ENCODE measurements at regions not wholly inside any gene's neighbourhood (a gene's known extent, or its start where the extent isn't known, plus 50 kb on each side); places are given as distances from the start of the nearest gene placed in this dataset.
A peak's percentile ranks its signal among the peaks of the same experiment; 100 is the strongest.

- no peak overlapping the region for H3K27ac Mint-ChIP-seq (ENCODE audit: unreplicated experiment)
- H3K4me1 Mint-ChIP-seq (ENCODE audit: unreplicated experiment) = no peaks in the 10 kb centered on the region
- no peak for TF ChIP-seq CTCF (IDR thresholded peaks at IDR 0.05; ENCODE audit: unreplicated experiment)
- H3K27me3 Mint-ChIP-seq (ENCODE audit: unreplicated experiment) = peaks cover 15% of the 10 kb centered on the region
- no peak overlapping the region for H3K4me3 Mint-ChIP-seq (ENCODE audit: unreplicated experiment)
- DNase-seq (ENCODE audit: low spot score) = no peak
- no peaks in the 10 kb centered on the region for H3K36me3 Mint-ChIP-seq (ENCODE audit: low read depth, unreplicated experiment)
- no peaks in the 10 kb centered on the region for H3K9me3 Mint-ChIP-seq (ENCODE audit: unreplicated experiment)
Measured at GRCh38 chr14:104390941-104391901, 188.3 kb upstream of the C14orf180 start.

DNA sequence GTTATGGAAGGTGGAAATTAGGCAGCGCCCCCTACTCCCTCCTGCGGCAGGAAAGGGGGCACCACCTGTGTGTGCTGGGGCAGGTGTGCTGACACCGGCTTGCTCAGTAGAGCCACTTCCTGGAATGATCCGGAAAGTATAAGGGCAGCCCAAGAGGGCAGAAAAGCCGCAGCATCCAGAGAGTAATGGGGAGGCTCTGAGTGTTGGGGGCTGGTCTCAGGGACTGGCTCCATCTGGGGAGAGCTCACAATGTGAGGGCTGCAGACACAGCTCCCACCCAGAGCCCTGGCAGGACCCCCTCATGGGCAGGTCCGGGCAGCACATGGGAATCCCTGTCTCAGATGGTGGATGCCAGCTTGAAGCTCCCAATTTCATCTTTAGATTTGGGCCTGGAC lies 187.6 kb upstream of the C14orf180 start:
- H3K27me3 Mint-ChIP-seq (ENCODE audit: unreplicated experiment) = peaks cover 15% of the 10 kb centered on the region
- no peak overlapping the region for H3K4me3 Mint-ChIP-seq (ENCODE audit: unreplicated experiment)
- no peaks in the 10 kb centered on the region for H3K4me1 Mint-ChIP-seq (ENCODE audit: unreplicated experiment)
- no peak for TF ChIP-seq CTCF (IDR thresholded peaks at IDR 0.05; ENCODE audit: unreplicated experiment)
- no peak for DNase-seq (ENCODE audit: low spot score)
- peaks cover under 1% of the 10 kb centered on the region for H3K36me3 Mint-ChIP-seq (ENCODE audit: low read depth, unreplicated experiment)
- H3K27ac Mint-ChIP-seq (ENCODE audit: unreplicated experiment) = peak overlapping the region; percentile 30
- H3K9me3 Mint-ChIP-seq (ENCODE audit: unreplicated experiment) = peaks cover under 1% of the 10 kb centered on the region

DNA sequence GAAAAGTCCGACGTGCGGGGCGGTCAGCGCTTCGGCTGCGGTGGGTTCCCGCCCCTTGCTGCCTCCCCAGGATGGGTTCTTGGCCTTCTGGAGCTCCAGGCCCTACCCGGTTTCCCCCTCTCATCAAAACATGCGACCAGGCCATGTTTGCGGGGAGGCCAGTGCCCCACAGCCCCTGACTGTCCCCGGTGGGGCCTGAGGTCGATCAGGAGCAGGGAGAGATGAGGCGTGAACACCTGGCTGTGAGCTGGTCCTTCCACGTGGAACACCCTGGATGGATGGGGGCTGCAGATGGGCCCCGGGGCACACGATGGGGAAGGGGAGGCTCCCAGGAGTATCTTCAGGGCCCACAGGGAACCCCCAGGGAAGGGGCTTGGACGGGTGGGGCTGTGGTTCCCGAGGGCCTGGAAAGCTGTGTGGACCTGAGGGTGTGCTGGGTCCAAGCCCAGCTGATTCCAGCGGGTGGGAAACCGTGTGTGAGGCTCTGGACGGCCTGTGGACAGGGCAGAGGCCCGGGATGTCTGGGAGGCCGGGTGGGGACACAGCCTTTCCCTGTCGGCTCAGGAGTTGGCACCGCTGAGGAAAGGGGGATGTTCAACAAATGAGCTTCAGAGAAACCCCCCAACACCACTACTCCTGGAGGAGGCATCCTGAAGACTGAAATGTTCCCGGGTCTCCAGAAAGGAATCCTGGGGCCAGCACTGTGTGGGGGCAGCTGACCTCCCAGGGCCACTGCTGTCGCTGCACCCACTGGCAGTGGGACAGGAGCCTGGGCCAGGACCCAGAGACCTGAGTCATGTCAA lies 187.0 kb upstream of the C14orf180 start:
- no peak for DNase-seq (ENCODE audit: low spot score)
- Mint-ChIP-seq H3K36me3 (ENCODE audit: low read depth, unreplicated experiment) (peaks cover 5% of the 10 kb centered on the region), H3K27ac (ENCODE audit: unreplicated experiment) (no peak overlapping the region), H3K4me1 (ENCODE audit: unreplicated experiment) (no peaks in the 10 kb centered on the region), H3K4me3 (ENCODE audit: unreplicated experiment) (no peak overlapping the region), H3K27me3 (ENCODE audit: unreplicated experiment) (peaks cover 13% of the 10 kb centered on the region), H3K9me3 (ENCODE audit: unreplicated experiment) (peaks cover 6% of the 10 kb centered on the region)
- no peak for TF ChIP-seq CTCF (IDR thresholded peaks at IDR 0.05; ENCODE audit: unreplicated experiment)

- H3K4me3 Mint-ChIP-seq (ENCODE audit: unreplicated experiment) = no peak overlapping the region
- peaks cover 12% of the 10 kb centered on the region for H3K36me3 Mint-ChIP-seq (ENCODE audit: low read depth, unreplicated experiment)
- no peak for DNase-seq (ENCODE audit: low spot score)
- no peak for TF ChIP-seq CTCF (IDR thresholded peaks at IDR 0.05; ENCODE audit: unreplicated experiment)
- no peak overlapping the region for H3K27ac Mint-ChIP-seq (ENCODE audit: unreplicated experiment)
- peaks cover 13% of the 10 kb centered on the region for H3K27me3 Mint-ChIP-seq (ENCODE audit: unreplicated experiment)
- no peaks in the 10 kb centered on the region for H3K4me1 Mint-ChIP-seq (ENCODE audit: unreplicated experiment)
- peaks cover 10% of the 10 kb centered on the region for H3K9me3 Mint-ChIP-seq (ENCODE audit: unreplicated experiment)
Measured at GRCh38 chr14:104393199-104393897, 186.2 kb upstream of the C14orf180 start.

All from endothelial cell (in vitro differentiated cells).